Mammary epithelial cell (primary cell): ENCODE measurements at regions not wholly inside any gene's neighbourhood (a gene's known extent, or its start where the extent isn't known, plus 50 kb on each side); places are given as distances from the start of the nearest gene placed in this dataset.

Experiments used
- EZH2 ChIP-seq: IDR thresholded peaks from 2 replicates; pipeline ENCODE4 v1.6.1; 2012; ENCODE audit warnings: low read length, inconsistent platforms, borderline replicate concordance
- TF ChIP-seq, protein P1 (sequence below), 2 donors: IDR thresholded peaks in 1 of 2; conservative IDR thresholded peaks in 1 of 2; 2 replicates each; pipeline ENCODE4 v1.5.1; 2011 to 2012; ENCODE audit warnings: inconsistent platforms in 2 of 2, low read length in 2 of 2, mild to moderate bottlenecking in 2 of 2, control low read depth in 1 of 2, low read depth in 1 of 2; ENCODE audit not compliant: insufficient read depth in 1 of 2; ENCODE audit errors: extremely low read depth in 1 of 2

DNA sequence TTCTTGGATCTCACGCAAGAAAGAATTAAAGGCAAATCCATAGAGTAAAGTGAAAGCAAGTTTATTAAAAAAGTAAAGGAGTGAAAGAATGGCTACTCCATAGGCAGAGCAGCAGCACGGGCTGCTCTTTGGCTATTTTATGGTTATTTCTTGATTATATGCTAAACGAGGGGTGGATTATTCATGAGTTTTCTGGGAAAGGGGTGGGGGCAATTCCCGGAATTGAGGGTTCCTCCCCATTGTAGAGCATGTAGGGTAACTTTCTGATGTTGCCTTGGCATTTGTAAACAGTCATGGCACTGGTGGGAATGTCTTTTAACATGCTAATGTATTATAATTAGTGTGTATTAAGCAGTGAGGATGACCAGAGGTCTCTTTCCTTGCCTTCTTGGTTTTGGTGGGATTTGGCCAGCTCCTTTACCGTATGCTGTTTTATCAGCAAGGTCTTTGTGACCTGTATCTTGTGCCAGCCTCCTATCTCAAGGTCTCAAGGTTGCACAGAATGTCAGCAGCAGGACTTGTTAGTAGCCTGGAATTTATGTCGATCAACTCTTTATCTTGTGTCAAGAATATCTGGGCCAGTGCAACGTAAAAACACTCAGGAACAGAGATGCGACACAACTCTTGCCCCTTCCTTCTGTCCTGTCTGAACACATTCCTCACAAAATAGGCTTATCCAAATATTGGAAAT is 931.4 kb downstream of the QKI start:
- TF ChIP-seq, protein P1, sequence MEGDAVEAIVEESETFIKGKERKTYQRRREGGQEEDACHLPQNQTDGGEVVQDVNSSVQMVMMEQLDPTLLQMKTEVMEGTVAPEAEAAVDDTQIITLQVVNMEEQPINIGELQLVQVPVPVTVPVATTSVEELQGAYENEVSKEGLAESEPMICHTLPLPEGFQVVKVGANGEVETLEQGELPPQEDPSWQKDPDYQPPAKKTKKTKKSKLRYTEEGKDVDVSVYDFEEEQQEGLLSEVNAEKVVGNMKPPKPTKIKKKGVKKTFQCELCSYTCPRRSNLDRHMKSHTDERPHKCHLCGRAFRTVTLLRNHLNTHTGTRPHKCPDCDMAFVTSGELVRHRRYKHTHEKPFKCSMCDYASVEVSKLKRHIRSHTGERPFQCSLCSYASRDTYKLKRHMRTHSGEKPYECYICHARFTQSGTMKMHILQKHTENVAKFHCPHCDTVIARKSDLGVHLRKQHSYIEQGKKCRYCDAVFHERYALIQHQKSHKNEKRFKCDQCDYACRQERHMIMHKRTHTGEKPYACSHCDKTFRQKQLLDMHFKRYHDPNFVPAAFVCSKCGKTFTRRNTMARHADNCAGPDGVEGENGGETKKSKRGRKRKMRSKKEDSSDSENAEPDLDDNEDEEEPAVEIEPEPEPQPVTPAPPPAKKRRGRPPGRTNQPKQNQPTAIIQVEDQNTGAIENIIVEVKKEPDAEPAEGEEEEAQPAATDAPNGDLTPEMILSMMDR (conservative IDR thresholded peaks at IDR 0.05 in 1 of 2, IDR thresholded peaks at IDR 0.05 in 1 of 2; ENCODE audit: extremely low read depth in 1 of 2, insufficient read depth in 1 of 2, low read depth in 1 of 2, low read length in 2 of 2): no peak
- TF ChIP-seq EZH2: no peak
